ENCODE measurements at regions not wholly inside any gene's neighbourhood (a gene's known extent, or its start where the extent isn't known, plus 50 kb on each side); places are given as distances from the start of the nearest gene placed in this dataset.

- TF ChIP-seq POLR2AphosphoS5 (IDR thresholded peaks at IDR 0.05) (no peak), POLR2A (IDR thresholded peaks at IDR 0.05; ENCODE audit: low read depth) (no peak), EP300 (IDR thresholded peaks at IDR 0.05) (no peak), CTCF (IDR thresholded peaks at IDR 0.05) (no peak)
- no peak for DNase-seq (ENCODE audit: extremely low spot score)
- H3K36me3 ChIP-seq, result no peaks in the 10 kb centered on the region
- WGBS, result 39% methylated on average over 2 of the region's 2 CpGs
- H3K27ac ChIP-seq (replicated peaks in 1 of 4), result no peak overlapping the region
- H3K9me3 ChIP-seq, result no peaks in the 10 kb centered on the region
- H3K27me3 ChIP-seq, result no peaks in the 10 kb centered on the region
- no peak overlapping the region for H3K4me3 ChIP-seq
- peaks cover 0 to 3% (median 0%) of the 10 kb centered on the region in 4 donors for H3K4me1 ChIP-seq
- intact Hi-C loops (cut with DNase I), result no loop called here
Measured at GRCh38 chr7:121480058-121480457, 84.0 kb upstream of the FAM3C start.

DNA sequence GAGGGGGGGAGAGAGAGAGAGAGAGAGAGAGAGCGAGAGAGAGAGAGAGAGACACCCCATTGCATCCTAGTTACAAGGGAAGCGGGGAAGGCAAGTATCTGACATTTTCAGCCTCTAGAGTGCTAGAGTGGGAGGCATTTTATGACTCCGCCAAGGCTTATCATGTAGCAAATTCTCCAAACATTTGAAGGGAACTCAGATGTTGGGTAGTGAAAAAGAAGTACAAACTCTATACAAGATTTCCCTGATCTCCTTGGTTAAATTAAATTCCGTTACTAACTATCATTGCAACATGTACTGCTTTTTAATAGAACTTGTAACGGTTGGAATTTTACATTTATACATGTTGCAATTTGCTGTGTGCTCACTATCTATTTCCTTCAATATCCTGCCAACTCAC is 83.4 kb upstream of the FAM3C start:
- DNase-seq (ENCODE audit: extremely low spot score), result no peak
- intact Hi-C loops (cut with DNase I), result no loop called here
- WGBS, result 64% methylated on average over 4 of the region's 5 CpGs

DNA sequence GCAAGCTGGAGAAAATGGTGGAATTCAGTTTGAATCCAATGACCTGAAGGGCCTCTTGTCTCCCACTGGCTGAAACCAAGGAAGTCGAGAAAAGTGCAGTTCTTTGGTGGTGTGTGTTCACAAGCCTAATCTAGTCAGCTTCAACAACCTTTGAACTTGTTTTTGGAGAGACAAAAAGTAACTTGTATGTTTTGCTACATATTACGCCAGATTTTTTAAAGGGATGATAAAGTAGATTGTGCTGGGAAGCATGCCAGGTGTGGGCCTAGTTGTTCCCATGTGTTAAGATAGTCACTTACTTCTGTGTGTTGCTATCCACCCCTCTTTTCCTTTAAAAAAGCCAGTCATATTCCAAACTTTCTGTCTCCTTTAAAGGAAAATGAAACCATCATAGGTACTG is 79.7 kb upstream of the FAM3C start:
- 76% methylated on average over 2 of the region's 2 CpGs for WGBS
- Histone ChIP-seq H3K27me3 (no peaks in the 10 kb centered on the region), H3K4me3 (no peak overlapping the region), H3K27ac (replicated peaks in 1 of 4) (no peak overlapping the region), H3K9me3 (no peaks in the 10 kb centered on the region), H3K36me3 (no peaks in the 10 kb centered on the region), H3K4me1 (peaks cover 0 to 3% (median 0%) of the 10 kb centered on the region in 4 donors)
- TF ChIP-seq POLR2AphosphoS5 (IDR thresholded peaks at IDR 0.05), result no peak
- TF ChIP-seq POLR2A (IDR thresholded peaks at IDR 0.05; ENCODE audit: low read depth), result no peak
- TF ChIP-seq EP300 (IDR thresholded peaks at IDR 0.05), result no peak
- TF ChIP-seq CTCF (IDR thresholded peaks at IDR 0.05), result no peak
- intact Hi-C loops (cut with DNase I), result no loop called here
- DNase-seq (ENCODE audit: extremely low spot score), result no peak

More for the DNA sequence above, 83.4 kb upstream of the FAM3C start:
- Histone ChIP-seq H3K27me3 (no peaks in the 10 kb centered on the region), H3K27ac (replicated peaks in 1 of 4) (no peak overlapping the region), H3K4me3 (no peak overlapping the region), H3K36me3 (no peaks in the 10 kb centered on the region), H3K4me1 (peaks cover 0 to 3% (median 0%) of the 10 kb centered on the region in 4 donors), H3K9me3 (no peaks in the 10 kb centered on the region)
- TF ChIP-seq EP300 (IDR thresholded peaks at IDR 0.05), result no peak
- no peak for TF ChIP-seq CTCF (IDR thresholded peaks at IDR 0.05)
- no peak for TF ChIP-seq POLR2AphosphoS5 (IDR thresholded peaks at IDR 0.05)
- TF ChIP-seq POLR2A (IDR thresholded peaks at IDR 0.05; ENCODE audit: low read depth), result no peak

DNA sequence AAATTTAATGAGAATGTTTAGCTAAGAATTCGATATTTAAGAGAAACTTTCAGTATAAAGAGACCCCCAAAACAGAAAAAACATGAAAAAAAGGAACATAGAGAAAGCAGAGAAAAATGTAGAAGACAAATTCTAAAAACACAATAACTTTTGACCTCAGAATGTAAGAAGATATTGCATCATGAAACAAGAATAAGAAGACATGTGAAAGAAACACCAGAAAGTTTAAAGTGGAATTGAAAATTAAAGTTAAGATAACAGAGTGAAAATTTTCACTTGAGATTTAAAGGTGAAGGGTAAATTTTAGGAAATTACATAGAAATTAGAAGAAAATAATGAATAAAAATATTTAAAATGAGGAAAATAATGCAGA is 78.2 kb upstream of the FAM3C start:
- Histone ChIP-seq H3K4me3 (no peak overlapping the region), H3K9me3 (no peaks in the 10 kb centered on the region), H3K4me1 (no peaks in the 10 kb centered on the region), H3K27me3 (no peaks in the 10 kb centered on the region), H3K36me3 (no peaks in the 10 kb centered on the region), H3K27ac (replicated peaks in 1 of 4) (no peak overlapping the region)
- no peak for DNase-seq (ENCODE audit: extremely low spot score)
- intact Hi-C loops (cut with DNase I), result no loop called here
- WGBS, result 83% methylated on average over 1 of the region's 1 CpG
- TF ChIP-seq CTCF (IDR thresholded peaks at IDR 0.05) (no peak), EP300 (IDR thresholded peaks at IDR 0.05) (no peak), POLR2AphosphoS5 (IDR thresholded peaks at IDR 0.05) (no peak), POLR2A (IDR thresholded peaks at IDR 0.05; ENCODE audit: low read depth) (no peak)

DNA sequence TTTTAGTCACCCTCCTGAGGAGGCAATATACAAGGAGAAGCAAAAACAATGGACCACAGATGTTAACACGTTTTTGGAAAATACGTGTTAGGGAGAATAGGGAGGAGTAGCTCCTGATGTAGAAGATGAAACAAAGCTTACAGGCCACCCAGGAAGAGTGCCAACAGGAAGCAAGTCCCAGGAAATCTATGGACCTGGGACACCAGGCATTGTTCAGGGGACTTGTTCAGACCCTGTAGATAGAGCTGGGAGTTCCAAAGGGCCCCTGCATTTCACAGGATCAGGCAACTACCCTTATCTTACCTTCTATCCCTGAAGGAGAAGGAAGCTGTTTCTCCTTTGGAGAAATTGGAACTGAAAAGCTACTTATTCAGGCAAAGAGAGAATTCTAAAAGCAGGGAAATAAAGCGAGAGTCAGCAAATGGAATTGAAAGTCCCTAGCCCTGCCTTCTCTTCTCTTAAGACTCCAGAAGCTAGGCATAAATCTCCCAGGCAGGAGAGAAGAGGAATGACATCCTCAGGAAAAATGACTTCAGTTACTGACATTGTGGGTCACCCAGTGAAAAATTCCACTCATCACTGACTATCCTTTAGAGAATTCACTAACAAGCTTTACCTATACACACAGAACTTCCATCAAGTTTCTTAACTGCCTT is 77.7 kb upstream of the FAM3C start:
- WGBS, result 67% methylated on average over 3 of the region's 3 CpGs
- Histone ChIP-seq H3K4me3 (no peak overlapping the region), H3K27ac (replicated peaks in 1 of 4) (no peak overlapping the region), H3K4me1 (no peaks in the 10 kb centered on the region), H3K9me3 (no peaks in the 10 kb centered on the region), H3K27me3 (no peaks in the 10 kb centered on the region), H3K36me3 (no peaks in the 10 kb centered on the region)
- no peak for DNase-seq (ENCODE audit: extremely low spot score)
- TF ChIP-seq POLR2AphosphoS5 (IDR thresholded peaks at IDR 0.05) (no peak), CTCF (IDR thresholded peaks at IDR 0.05) (no peak), EP300 (IDR thresholded peaks at IDR 0.05) (no peak)
- intact Hi-C loops (cut with DNase I), result no loop called here

All from esophagus muscularis mucosa (tissue), 4 donors.